Activated CD4-positive, alpha-beta memory T cell treated with anti-CD3 and anti-CD28 coated beads for 36 hours (primary cell): ENCODE measurements at regions not wholly inside any gene's neighbourhood (a gene's known extent, or its start where the extent isn't known, plus 50 kb on each side); places are given as distances from the start of the nearest gene placed in this dataset.
"Not testable (repeated sequence)": the region's sequence is repeated elsewhere in the genome, so short reads cannot be mapped to it uniquely, and the experiment has no call there.

Experiments used
- CTCF ChIA-PET: fragments of 350-600 bp; sonication (Branson Sonifier 250); formaldehyde crosslinking; loops from one replicate; lab custom pipeline; 2021; ENCODE audit warnings: antibody characterized with exemption, inconsistent platforms; lab: Charles Lee
- POLR2A ChIA-PET: fragments of 350-600 bp; sonication (Branson Sonifier 250); formaldehyde crosslinking; loops from one replicate; lab custom pipeline; 2021; ENCODE audit warnings: antibody characterized with exemption; lab: Charles Lee
- DNase-seq: peaks from one replicate; pipeline ENCODE4 v3.0.0-alpha.2; 2020
- H3K27ac Mint-ChIP-seq: one replicate; pipeline ENCODE4 v1.8.0; 2021; ENCODE audit warnings: mixed read lengths
- H3K27me3 Mint-ChIP-seq: one replicate; pipeline ENCODE4 v1.8.0; 2021; ENCODE audit warnings: mixed read lengths
- H3K36me3 Mint-ChIP-seq: one replicate; pipeline ENCODE4 v1.8.0; 2021; ENCODE audit warnings: mixed read lengths
- H3K4me1 Mint-ChIP-seq: one replicate; pipeline ENCODE4 v1.8.0; 2021; ENCODE audit warnings: low read depth, mixed read lengths
- H3K4me3 Mint-ChIP-seq: one replicate; pipeline ENCODE4 v1.8.0; 2021; ENCODE audit warnings: mild to moderate bottlenecking, mixed read lengths
- H3K9me3 Mint-ChIP-seq: one replicate; pipeline ENCODE4 v1.8.0; 2021; ENCODE audit warnings: mixed read lengths
- intact Hi-C: fragments of 100-400 bp; cut with micrococcal nuclease; formaldehyde crosslinking; loops from one replicate; pipeline ENCODE4 v1.15.1; 2023

DNA sequence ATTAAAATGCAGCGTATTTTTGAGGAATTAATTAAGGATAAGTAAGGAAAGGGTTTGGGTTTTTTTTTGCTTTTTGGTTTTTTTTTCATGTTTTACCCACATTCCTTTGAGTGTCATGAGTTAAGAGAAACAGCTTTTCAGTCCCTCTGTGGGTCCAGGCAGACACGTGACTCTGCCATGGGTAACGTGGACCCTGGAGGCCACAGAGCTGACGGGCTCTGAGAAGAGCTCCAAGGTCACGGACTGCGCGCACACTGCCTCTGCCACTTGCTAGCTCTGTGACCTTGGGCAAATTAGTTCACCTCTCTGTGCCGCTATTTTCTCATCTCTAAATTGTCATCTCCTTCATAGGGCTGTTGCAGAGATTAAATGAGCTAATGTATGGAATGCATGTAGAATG lies 588.2 kb upstream of the CDH11 start:
- no peak for DNase-seq
- intact Hi-C loops = no loop called here
- Mint-ChIP-seq H3K4me3 (no peak overlapping the region), H3K27ac (no peak overlapping the region), H3K27me3 (no peaks in the 10 kb centered on the region), H3K4me1 (no peaks in the 10 kb centered on the region), H3K9me3 (peaks cover 7% of the 10 kb centered on the region), H3K36me3 (no peaks in the 10 kb centered on the region)
- ChIA-PET POLR2A (interaction anchor here (0.7 kb wide), 1 partner anchor 19 kb away, joined by 3 read pairs; no protein-coding TSS in a partner anchor), CTCF (interaction anchor here (0.6 kb wide), 1 partner anchor 11 kb away, joined by 3 read pairs; no protein-coding TSS in a partner anchor)

DNA sequence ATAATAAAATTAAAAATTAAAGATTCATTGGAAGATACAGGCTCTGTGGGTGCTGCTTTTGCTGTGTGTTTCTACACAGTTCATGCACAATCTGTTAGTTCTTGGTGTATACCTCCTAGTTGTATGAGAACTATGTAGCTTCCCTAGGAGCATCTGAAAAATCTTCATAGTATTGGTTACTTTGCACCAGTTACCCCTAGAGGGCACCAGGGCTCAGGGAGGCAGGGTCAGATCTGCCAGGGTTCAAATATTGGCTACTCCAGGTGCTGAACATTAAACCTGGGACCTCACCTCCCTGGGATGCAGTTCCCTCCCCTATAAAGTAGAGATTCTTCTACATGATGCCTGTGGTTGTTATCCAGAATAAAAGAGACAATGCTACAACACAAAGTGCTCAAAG lies 583.0 kb upstream of the CDH11 start:
- no peaks in the 10 kb centered on the region for H3K4me1 Mint-ChIP-seq
- H3K27me3 Mint-ChIP-seq = no peaks in the 10 kb centered on the region
- H3K9me3 Mint-ChIP-seq = peaks cover 4% of the 10 kb centered on the region
- intact Hi-C loops = no loop called here
- DNase-seq = no peak
- H3K27ac Mint-ChIP-seq = no peak overlapping the region
- POLR2A ChIA-PET = no interaction called here
- no peaks in the 10 kb centered on the region for H3K36me3 Mint-ChIP-seq
- H3K4me3 Mint-ChIP-seq = no peak overlapping the region
- CTCF ChIA-PET = no interaction called here

DNA sequence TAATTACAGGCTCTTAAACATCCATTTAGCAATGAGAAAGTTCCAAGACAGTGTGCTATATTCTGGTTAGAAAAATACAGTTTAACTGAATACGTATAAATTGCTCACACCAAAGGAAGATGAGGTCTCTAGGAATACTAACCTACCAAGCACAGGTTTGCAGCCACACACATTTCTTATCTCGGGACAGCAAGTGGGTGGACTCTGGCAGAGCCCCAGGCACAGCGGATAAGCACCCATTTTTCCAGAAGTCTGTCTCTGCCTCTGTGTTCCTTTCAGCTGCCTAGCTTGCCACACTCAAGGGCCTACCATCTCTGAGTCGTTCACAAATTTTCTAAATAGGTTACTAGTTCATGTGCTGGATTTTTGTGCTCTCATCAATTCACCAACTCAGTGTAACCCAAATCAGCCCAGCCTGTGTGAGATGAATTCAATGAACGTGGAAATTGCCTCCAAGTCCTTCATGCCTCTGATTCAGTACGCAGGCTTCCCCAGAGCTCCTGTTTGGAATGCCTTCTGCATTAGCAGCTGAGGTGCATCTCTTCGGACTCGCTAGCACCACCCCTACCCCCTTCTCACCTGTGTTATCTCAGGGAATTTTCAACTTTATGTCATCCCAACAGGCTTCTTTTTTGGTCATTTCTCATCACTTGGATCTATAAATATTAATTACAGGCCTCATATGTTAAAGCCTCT lies 581.0 kb upstream of the CDH11 start:
- intact Hi-C loops = no loop called here
- CTCF ChIA-PET = no interaction called here
- Mint-ChIP-seq H3K36me3 (no peaks in the 10 kb centered on the region), H3K9me3 (peaks cover 4% of the 10 kb centered on the region), H3K4me3 (no peak overlapping the region), H3K27ac (no peak overlapping the region), H3K4me1 (no peaks in the 10 kb centered on the region), H3K27me3 (no peaks in the 10 kb centered on the region)
- no peak for DNase-seq
- POLR2A ChIA-PET = no interaction called here

DNA sequence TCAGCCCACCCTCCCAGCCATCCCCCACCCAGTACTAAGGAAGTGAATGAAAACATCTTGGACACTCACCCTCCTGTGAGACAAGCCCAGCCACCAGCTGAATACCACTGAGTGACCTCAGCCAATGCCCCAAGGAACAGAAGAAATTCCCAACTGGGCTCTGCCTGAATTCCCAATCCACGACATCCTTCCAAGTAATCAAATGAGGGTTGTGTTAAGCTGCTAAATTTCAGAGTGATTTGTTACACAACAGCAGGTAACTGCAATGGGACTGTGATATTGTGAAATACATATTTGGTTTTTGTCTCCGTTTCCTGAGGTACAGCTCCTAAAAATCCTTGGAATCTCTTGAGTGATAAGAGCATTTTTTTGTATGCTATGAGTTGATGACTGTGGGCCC lies 578.7 kb upstream of the CDH11 start:
- intact Hi-C loops = no loop called here
- Mint-ChIP-seq H3K27me3 (no peaks in the 10 kb centered on the region), H3K9me3 (peaks cover 5% of the 10 kb centered on the region), H3K4me3 (no peak overlapping the region), H3K4me1 (no peaks in the 10 kb centered on the region), H3K36me3 (no peaks in the 10 kb centered on the region), H3K27ac (no peak overlapping the region)
- ChIA-PET POLR2A (no interaction called here), CTCF (no interaction called here)
- DNase-seq = no peak

DNA sequence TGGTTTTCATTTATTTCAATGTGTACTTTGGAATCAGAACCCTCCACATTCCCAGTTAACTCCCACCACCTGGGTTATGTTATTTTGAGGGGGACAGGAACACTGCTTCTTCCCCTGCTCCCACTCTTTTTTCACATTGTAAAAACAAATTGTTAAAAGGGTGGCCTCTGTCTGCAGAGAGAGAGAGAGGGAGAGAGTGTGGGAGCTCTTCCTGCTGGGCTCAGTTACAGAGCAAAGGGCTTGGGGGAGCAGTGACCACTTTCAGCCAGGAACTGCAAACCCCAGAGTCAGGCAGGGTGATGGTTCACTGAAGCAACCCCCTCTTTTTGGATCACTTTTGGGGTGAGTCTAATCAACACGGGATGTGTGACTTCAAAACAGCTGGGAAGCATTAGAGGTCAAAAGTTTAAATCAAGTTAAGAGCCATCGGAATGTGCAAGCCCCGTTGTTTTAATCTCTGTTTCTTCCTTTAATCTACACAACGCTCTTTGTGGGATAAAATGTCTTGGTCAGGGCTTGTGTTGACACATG lies 577.0 kb upstream of the CDH11 start:
- Mint-ChIP-seq H3K36me3 (no peaks in the 10 kb centered on the region), H3K27ac (no peak overlapping the region), H3K4me1 (no peaks in the 10 kb centered on the region), H3K9me3 (peaks cover 5% of the 10 kb centered on the region), H3K4me3 (no peak overlapping the region), H3K27me3 (no peaks in the 10 kb centered on the region)
- intact Hi-C loops = no loop called here
- no peak for DNase-seq
- ChIA-PET POLR2A (no interaction called here), CTCF (no interaction called here)

DNA sequence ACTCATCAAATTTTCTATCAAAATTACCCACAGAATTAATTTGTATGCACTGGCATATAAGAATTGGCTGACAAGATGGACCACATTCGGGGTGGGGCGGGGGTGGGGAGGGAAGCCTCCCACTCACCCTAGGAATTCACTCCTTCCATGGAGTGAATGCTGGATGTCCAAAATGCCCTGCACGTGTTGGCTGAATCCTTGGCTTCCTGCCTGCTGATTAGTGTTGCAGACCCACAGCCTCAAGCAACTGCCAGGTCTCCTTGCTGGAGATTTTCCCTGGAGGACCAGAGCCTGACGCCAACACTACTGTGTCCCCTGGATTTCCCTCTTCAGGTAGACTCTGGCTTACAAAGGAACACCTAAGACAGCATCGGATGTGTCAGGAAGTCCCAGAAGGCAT lies 575.7 kb upstream of the CDH11 start:
- CTCF ChIA-PET = no interaction called here
- H3K36me3 Mint-ChIP-seq = no peaks in the 10 kb centered on the region
- DNase-seq = no peak
- POLR2A ChIA-PET = no interaction called here
- intact Hi-C loops = no loop called here
- no peak overlapping the region for H3K27ac Mint-ChIP-seq
- H3K27me3 Mint-ChIP-seq = no peaks in the 10 kb centered on the region
- H3K4me3 Mint-ChIP-seq = no peak overlapping the region
- H3K4me1 Mint-ChIP-seq = no peaks in the 10 kb centered on the region
- peaks cover 5% of the 10 kb centered on the region for H3K9me3 Mint-ChIP-seq

DNA sequence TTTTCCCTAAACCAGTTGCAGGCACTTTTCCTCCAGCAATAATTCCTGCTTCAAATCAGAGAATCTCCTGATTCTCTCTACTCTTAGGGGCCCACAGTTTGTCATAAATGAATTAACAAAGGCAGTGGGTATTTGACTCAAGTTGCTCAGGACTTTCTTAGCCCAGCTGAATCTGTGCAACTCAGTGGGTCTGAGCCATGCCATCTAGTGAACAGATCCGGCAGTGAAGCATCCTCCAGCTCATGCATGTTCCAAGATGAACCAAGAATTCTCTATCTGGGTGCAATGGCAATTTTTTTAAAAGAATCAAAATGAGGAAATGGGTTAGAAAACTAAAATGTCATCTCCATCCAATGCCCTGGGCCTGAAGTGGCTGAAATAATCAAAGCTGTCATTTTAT lies 575.2 kb upstream of the CDH11 start:
- H3K9me3 Mint-ChIP-seq = peaks cover 5% of the 10 kb centered on the region
- POLR2A ChIA-PET = no interaction called here
- CTCF ChIA-PET = no interaction called here
- no peaks in the 10 kb centered on the region for H3K36me3 Mint-ChIP-seq
- no peaks in the 10 kb centered on the region for H3K4me1 Mint-ChIP-seq
- DNase-seq = no peak
- H3K27me3 Mint-ChIP-seq = no peaks in the 10 kb centered on the region
- no peak overlapping the region for H3K4me3 Mint-ChIP-seq
- intact Hi-C loops = no loop called here
- no peak overlapping the region for H3K27ac Mint-ChIP-seq

DNA sequence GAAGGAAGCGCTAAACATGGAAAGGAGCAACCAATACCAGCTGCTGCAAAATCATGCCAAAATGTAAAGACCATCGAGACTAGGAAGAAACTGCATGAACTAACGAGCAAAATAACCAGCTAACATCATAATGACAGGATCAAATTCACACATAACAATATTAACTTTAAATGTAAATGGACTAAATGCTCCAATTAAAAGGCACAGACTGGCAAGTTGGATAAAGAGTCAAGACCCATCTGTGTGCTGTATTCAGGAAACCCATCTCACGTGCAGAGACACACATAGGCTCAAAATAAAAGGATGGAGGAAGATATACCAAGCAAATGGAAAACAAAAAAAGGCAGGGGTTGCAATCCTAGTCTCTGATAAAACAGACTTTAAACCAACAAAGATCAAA lies 570.0 kb upstream of the CDH11 start:
- H3K27me3 Mint-ChIP-seq, H3K27ac Mint-ChIP-seq, intact Hi-C loops, H3K4me1 Mint-ChIP-seq, CTCF ChIA-PET, H3K36me3 Mint-ChIP-seq, POLR2A ChIA-PET, DNase-seq, H3K4me3 Mint-ChIP-seq: not testable (repeated sequence)
- peaks cover 12% of the 10 kb centered on the region for H3K9me3 Mint-ChIP-seq

DNA sequence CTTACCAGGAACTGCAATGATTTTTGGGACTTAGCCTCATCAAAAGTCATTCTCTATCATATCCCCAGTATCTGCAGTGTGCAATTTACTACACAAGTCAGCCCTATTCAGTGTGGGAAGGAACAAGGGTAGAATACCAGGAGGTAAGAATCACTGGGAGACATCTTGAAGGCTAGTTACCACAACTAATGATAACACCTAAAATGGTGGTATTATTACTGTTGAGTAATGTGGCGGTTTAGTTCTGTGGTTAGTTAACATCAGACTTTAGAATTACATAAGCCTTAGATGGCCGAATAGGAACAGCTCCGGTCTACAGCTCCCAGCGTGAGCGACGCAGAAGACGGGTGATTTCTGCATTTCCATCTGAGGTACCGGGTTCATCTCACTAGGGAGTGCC lies 567.9 kb upstream of the CDH11 start:
- no peaks in the 10 kb centered on the region for H3K27me3 Mint-ChIP-seq
- H3K36me3 Mint-ChIP-seq = no peaks in the 10 kb centered on the region
- DNase-seq = no peak
- no peak overlapping the region for H3K27ac Mint-ChIP-seq
- H3K4me1 Mint-ChIP-seq = no peaks in the 10 kb centered on the region
- H3K4me3 Mint-ChIP-seq = no peak overlapping the region
- ChIA-PET POLR2A (no interaction called here), CTCF (no interaction called here)
- intact Hi-C loops = no loop called here
- peaks cover 13% of the 10 kb centered on the region for H3K9me3 Mint-ChIP-seq

DNA sequence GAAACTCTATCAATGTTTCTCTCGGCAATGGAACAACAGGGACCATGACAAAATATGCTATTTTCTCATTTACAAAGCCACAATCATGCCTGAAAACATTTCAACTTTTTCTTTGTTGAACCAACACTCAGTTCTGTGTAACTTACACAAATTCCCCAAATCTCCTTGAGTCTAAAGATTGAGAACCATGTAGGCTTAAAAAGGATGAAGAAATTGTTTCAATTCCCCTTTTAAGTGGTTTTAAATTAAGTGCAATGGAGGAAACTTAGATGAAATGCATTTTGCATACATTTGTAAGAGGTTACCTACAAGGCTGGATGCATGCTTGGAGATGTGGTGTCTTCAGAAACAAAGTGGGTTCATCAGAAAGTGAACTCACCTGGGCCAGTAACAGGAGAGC lies 566.4 kb upstream of the CDH11 start:
- Mint-ChIP-seq H3K9me3 (peaks cover 14% of the 10 kb centered on the region), H3K27me3 (no peaks in the 10 kb centered on the region), H3K4me1 (no peaks in the 10 kb centered on the region), H3K36me3 (no peaks in the 10 kb centered on the region), H3K4me3 (no peak overlapping the region), H3K27ac (no peak overlapping the region)
- CTCF ChIA-PET = no interaction called here
- DNase-seq = no peak
- POLR2A ChIA-PET = no interaction called here
- intact Hi-C loops = no loop called here

DNA sequence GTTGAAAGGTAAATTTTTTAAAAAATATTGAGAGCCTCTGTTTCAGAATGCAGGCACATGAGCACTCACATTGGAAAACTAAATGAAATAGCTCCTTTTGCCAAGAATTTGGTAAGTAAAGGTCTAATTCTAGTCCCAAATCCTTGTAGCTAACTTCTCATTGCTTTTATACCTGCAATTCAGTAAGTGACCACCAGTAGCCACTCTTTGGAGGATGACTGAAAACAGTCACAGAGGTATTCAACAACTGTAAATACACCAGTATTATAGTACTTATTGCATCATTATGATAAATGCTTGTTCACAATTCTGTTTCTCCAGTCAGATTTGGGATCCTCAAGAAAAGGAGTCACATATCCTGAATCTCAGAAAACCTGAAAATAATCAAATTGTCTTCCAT lies 562.4 kb upstream of the CDH11 start:
- Mint-ChIP-seq H3K9me3 (peaks cover 14% of the 10 kb centered on the region), H3K4me1 (no peaks in the 10 kb centered on the region), H3K27me3 (no peaks in the 10 kb centered on the region), H3K36me3 (no peaks in the 10 kb centered on the region), H3K4me3 (no peak overlapping the region), H3K27ac (no peak overlapping the region)
- no peak for DNase-seq
- ChIA-PET CTCF (no interaction called here), POLR2A (no interaction called here)
- intact Hi-C loops = no loop called here

DNA sequence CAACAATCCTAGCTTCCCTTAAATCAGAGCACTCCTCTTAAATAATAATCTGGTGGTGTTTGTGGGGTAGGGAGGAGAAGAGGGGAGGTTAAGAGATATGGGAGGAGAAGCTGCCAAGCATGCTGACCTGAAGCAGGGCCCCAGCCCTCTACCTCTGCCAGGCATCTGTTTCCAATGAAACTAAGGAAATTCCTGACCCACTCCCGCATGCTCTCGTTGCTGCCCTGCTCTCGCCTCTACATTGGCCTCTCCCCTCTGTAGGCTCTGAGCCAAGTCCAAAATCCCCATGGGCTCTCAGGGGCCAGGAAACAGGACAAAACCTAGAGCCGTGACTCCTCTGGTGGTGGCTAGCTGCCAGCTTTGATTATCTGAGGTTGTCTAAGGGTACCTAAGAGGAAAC lies 559.5 kb upstream of the CDH11 start:
- Mint-ChIP-seq H3K27me3 (no peaks in the 10 kb centered on the region), H3K4me1 (no peaks in the 10 kb centered on the region), H3K4me3 (no peak overlapping the region), H3K36me3 (no peaks in the 10 kb centered on the region), H3K9me3 (peaks cover 16% of the 10 kb centered on the region), H3K27ac (no peak overlapping the region)
- no peak for DNase-seq
- POLR2A ChIA-PET = no interaction called here
- CTCF ChIA-PET = no interaction called here
- intact Hi-C loops = no loop called here

DNA sequence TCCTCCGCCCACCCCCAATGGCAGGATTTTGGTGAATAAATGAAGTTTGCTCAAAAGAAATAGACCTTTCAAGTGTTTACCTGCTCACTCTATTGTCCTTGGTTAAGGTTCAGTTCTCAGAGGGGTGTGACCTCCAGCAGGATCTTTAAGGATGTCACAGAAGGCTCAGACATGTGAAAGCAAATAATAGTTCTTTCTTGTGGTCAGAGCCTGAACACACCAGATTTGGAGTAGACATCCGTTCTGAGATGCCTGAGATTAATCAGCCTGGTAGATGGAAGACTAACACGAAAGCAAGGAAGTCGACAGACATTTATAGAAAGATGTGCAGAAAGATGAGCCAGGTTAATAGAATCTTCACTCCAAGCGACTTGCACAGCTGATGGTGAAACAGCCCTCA lies 557.9 kb upstream of the CDH11 start:
- peaks cover 10% of the 10 kb centered on the region for H3K9me3 Mint-ChIP-seq
- intact Hi-C loops = no loop called here
- H3K36me3 Mint-ChIP-seq = no peaks in the 10 kb centered on the region
- no peak for DNase-seq
- no peak overlapping the region for H3K4me3 Mint-ChIP-seq
- CTCF ChIA-PET = no interaction called here
- H3K27me3 Mint-ChIP-seq = no peaks in the 10 kb centered on the region
- no peaks in the 10 kb centered on the region for H3K4me1 Mint-ChIP-seq
- no peak overlapping the region for H3K27ac Mint-ChIP-seq
- POLR2A ChIA-PET = no interaction called here
